NCI-H2196 treated with DMSO at 0.1 percent for 48 hours (cell line): ENCODE measurements at regions not wholly inside any gene's neighbourhood (a gene's known extent, or its start where the extent isn't known, plus 50 kb on each side); places are given as distances from the start of the nearest gene placed in this dataset.
"Not testable (repeated sequence)": the region's sequence is repeated elsewhere in the genome, so short reads cannot be mapped to it uniquely, and the experiment has no call there.

Source experiments
- DNase-seq: peaks from one replicate; lab custom pipeline; 2025; ENCODE audit not compliant: unreplicated experiment; lab: John Stamatoyannopoulos, UW

DNA sequence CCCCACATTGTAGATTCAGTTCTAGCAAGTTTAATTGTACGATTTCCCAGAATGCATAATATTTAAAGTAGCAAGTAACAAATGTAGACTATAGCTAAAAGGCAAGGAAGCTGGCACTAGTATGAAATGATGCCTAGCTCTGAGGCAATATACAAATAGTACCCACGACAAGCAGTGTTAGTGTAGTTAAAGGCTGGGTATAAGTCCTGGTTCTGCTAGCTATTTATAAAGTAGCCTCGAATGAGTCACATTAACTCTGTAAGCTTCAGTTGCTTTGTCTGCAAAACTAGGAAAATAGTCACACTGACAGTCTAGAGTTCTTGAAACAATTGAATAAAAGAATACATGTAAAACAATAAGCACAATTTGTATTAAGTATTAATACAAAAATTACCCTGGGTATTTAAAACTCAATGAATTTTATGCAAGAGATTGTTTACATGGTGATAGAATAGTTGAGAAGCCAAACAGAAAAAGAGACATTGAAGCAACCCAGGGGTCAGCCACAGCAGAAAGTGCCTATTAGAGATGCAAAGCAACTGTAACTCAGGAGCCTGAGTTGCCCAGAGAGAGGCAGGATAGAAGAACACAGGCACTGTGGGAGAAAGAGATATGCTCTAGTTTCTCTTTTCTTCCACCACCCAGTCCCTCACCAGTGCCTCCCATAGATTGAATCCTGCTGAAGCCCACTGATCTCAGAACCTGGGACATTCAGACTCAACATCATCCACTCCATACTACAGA, 949.0 kb downstream of the C4orf33 start:
- no peak for DNase-seq

DNA sequence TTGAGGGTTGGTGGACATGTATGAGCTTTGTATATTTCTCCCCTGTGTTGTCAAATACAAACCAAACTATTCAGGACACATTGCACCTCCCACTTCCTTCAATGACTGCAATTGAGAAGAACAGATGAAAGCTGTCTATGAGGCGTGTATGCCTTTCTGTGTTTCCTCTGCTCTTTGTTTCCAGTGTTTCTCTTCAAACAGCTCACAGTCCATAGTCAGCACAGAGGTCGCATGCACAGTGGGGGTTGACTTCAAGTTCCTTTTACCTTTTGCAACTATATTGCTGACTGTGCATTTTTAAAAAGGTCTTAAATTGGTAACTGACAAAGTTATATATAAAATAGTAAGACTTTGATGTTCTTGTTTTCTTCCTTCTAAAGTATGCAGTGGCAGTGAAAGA, 957.8 kb downstream of the C4orf33 start:
- no peak for DNase-seq

DNA sequence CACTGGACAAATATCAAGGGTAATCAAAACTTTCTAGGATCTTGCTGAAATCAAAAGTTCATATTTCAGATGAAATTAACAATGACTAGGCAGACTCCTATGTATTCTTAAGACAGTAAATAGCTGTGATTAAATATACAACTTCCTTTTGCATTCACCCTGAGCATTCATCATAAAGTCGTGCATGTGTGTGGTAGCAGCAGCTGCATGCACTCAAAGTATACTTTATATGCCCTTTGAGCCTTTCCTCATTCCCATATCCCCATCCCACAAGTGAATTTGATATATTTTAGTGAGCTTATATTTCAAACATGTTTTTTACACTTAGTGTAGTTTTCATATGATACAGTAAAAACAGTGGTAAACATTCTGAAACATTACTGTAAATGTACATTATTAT, 959.0 kb downstream of the C4orf33 start:
- no peak for DNase-seq

DNA sequence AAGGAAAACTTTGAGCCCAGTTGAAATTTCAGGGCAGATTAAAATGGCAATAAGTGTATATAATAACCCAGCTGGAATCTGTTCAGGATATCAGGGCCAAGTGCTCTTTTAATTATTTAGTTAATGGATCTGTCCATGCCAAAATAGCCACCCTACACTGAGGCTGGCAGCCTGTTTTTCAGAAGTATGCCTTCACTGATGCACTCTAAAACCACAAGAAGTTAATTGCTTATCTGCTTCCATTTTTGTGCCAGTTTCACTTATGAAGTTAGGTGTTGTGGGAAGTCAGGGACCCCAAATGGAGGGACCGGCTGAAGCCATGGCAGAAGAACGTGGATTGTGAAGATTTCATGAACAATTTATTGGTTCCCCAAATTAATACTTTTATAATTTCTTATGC, 960.3 kb downstream of the C4orf33 start:
- no peak for DNase-seq

DNA sequence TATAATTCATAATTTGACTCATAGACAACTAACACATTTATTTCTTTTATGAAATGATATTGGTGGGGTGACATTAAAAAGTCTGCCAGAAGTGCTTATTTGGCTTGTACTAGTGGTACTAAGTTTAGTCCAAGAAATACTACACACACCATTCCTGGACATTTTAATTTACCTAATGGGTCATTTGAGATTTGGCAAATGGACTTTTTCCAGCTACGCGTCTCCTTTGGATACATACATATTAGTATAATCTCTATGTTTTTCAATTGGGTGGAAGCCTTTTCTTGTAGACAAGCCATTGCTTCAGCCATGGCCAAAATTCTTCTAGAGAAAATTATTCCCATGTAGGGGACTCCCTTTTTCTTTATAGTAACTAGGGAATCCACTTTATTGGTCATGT, 968.5 kb downstream of the C4orf33 start:
- DNase-seq = no peak

DNA sequence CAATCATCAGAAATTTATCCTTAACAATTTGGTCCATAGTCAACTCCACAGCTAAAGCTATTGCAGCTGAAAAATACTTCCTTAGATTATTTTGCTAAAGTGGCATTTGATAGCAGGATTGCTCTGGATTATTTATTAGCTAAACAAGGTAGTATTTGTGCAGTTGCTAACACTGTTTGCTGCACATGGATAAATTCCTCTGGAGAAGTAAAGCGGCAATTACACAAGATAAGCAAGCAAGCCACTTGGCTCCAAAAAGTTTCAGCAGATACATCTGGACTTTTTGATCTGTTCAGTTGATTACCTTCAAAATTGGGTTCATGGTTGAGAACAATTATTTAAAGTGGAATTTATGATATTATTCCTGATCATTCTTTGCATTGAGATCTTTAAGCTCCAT, 971.5 kb downstream of the C4orf33 start:
- no peak for DNase-seq

DNA sequence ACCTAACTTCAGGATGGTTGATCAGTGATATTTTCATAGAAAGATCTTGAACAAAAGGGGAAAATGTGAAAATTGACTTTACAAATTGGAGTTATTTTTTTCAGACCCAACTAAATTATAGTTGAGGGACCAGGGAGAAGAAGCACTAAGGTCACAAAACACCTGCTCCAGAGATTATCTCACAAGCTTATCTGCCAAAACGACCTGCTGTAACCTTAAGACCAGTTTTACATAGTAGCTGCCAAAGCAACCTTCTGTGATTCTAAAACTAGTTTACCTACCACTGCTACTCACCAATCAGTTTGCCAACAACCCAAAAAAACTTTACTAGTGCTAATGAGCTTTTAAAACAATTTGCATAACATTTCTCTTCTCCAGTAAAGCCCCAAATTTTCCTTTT, 972.1 kb downstream of the C4orf33 start:
- no peak for DNase-seq

DNA sequence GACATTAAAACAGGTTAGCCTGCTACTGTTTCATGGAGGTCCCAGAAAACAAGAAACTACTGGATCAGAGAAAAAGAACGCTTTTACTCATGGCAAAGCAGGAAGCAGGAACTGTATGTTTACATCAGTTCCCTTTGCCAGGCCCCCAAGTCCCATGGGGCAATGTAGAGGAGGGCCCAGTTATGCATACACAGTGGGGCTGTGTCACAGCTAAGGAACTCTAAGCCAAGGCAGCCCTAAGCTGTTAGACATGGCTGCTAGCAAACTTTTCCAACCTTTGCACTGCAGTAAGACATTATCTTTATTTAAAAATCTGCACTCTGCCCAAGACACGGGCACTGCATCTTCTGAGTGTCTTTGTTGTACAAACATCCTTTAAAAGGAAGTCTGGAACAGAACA, 975.8 kb downstream of the C4orf33 start:
- DNase-seq = no peak

DNA sequence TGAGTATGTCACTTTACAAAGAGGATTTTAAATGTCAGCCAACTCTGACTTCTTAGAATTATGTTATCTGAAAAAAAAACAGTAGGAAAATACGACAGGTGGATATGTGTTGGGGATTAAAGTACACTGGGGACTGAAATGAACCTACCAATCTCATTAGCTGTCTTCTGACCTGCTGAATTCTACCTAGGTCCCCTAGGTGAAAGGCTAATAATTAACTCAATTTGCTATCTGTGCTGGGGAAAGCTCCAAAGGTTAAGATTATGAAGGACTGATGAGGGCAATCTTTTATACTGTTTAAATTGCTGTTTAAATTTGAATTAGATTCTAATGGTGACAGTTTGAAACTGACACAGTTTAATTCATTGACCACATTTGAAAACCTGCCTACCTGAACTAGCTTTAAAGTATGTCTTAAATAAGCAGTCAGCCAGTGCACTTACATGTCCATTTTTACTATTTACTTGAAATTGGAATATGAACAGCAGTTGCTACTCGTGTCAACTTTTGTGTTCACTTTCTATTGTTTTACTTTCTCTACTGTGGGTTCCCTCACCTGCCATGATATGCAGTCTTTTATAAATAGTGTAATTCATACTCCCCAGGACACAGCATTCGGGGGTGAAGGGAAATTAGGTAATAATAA, 977.3 kb downstream of the C4orf33 start:
- no peak for DNase-seq

DNA sequence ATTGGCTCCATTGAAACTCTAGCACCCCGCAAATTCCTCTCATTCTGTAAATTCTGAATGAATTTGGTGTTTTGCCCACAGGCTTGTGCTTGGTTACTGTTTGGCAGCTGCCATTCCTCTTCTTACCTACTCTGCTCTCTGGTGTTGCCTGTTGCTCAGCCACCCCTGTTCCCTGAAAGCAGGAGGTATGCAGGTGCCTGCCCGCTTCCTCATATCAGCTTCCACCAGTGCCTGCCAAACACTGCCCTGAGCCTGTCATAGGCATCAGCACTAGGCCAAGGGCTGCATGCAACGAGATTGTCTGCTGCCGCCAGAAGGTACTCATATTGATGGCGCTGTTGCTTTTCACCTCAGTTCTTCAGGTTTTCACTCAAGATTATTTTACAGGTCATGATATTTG, 978.1 kb downstream of the C4orf33 start:
- DNase-seq = no peak

DNA sequence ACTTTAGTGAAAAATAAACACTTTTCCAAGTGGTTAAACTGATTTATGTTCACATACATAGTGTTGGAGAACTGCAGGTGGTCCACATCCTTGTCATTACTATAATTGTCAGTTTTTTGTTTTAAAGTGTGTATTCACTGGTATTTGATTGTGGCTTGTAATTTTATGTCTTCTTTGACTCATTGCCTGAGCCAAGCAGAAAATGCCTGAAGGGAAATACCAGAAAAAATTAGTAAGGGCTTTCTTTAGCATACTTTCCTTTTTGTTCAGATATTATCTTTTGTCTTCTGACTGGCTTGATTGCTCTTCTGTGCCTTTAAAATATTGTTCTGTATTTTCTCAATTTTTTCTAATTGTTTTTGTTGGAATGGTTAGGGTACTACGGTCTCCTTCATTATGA, 981.3 kb downstream of the C4orf33 start:
- no peak for DNase-seq

DNA sequence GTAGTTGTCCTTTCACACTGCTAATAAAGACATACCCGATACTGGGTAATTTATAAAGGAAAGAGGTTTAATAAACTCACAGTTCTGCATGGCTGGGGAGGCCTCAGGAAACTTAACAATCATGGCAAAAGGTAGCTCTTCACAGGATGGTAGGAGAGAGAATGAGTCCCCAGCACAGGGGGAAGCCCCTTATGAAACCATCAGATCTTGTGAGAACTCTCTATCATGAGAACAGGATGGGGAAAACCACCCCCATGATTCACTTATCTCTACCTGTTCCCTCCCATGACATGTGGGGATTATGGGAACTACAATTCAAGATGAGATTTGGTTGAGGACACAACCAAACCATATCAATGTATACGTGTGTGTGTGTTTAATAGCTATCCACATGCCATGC, 983.1 kb downstream of the C4orf33 start:
- DNase-seq = not testable (repeated sequence)

DNA sequence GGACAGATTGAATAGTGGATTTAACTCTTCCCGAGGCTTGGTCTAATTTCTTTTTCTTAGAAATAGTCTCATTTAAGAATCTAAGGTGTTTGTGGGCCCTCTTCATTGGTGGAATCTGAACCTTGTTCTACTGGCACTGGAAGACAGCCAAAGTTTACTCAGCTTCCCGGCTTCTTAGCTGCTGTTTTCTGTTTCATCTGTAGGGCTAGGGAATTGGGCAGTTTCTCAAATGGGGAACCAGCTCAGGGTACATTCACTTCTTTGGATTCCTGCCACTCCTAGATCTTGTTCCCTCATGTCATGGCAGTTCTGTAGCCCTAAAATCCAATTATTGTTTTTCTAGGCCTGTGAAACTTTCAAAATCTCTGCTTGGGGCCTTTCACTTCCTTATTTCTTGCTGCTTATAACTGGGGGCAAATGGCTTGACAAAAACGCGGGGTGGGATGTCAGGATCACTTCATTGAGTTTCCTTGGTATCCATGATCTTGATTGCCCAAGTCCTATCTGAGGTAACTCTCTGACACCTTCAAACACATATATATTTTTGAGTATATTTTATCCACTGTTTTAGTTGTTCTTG, 985.0 kb downstream of the C4orf33 start:
- DNase-seq = no peak

DNA sequence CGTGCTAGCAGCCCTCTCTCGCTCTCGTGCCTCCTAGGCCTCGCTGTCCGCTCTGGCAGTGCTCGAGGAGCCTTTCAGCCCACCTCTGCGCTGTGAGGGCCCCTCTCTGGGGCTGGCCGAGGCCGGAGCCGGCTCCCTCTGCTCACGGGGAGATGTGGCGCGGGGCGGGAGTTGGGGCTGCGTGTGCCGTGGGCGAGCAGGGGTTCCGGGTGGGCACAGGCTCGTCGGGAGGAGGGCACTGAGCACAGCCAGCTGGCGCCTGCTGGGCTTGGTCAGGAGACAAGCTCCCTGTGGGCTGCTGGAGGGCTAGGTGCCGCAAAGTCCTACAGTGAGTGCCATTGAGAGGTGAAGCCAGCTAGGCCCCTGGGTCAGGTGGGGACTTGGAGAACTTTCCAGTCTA, 994.5 kb downstream of the C4orf33 start:
- no peak for DNase-seq

DNA sequence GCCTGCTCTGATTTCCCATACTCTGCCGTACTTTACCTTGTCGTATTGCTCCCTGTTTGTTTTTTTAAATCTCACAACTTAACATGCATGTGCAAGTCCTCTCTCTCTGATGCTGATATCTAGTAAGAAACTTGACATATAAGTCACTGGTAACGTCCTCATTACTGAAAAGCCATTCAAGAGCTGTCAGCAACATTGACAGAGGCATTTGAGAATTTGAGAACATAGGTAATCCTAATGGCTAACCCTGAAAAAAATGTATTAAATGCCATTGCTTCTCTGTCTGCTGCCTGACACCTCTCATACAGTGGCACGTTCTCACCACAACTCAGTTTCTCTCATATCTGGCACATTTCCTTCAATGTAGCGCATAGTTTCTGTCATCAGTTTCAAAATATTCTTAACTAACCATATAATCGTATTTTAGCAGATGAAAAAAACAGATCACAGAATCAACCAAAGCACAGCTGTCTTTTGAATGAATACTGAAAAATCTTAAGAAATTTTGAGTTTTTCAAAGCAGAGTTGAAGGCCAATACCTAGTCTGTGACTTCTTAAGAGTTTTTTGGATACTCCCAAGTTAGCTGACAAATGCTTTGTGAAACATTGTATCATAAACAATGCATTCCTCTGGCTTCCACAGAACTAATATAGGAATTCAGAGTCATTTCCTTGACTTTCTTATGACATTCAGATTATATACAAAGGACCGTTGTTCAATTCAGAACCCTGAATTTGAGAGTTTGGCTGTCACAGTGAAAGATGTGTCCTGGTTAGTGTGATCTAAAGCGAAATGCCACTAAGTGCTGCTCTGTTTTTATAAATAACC, 996.4 kb downstream of the C4orf33 start:
- no peak for DNase-seq

DNA sequence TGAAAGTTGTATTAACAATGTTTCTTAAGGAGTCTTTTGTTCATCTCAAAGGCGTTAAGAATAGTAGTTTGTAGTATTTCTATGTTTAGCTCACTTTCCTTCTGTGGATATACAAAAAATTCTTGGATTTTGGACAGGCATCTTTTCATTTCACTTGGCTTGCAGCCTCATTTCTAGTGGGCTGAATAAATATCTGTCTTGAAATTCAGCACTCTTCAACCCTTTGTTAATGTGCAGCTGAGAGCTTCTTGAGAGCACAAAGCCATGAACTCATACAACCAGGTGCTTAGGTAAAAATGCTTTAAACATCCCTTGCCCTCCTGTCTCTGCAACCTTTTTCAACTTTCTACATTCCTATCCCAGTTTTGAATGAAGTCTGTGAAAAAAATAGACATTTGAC, 1003.2 kb downstream of the C4orf33 start:
- DNase-seq = no peak

DNA sequence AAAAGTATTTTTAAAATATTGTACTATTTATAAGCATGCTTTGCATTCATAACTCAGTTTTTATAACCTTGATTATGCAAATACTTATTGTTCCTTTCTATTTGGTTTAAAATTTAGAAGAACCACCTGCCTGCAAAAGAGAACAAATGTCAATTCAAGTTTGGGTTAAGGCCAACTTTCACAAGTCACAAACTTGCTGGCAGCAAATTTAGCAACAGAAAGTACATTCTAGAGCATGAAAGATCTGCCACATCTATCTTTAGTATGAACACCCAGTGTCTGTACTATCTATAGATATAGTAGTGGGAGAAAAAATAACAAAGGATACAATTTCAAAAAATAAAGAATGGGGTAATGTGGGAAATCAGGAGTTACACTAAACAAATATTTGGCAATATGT, 1014.2 kb downstream of the C4orf33 start:
- no peak for DNase-seq

DNA sequence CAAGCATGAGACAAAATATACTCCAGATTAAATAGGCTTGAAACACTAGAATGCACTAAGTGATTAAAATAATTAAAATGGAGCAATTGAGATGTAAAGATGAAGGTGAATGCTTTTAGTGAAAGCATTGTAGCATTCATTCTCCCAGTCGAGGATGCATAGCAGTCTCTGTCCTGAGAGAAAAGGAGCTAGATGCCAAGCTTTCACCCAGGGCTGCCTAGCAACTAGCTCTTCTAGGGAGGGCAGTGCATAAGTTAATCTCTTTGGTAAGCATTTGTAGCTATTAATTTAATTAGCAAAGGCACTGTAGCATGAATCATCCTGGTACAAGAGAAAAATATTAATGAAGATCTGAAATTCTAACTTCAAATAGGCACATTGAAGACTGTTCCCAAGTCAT, 1014.8 kb downstream of the C4orf33 start:
- DNase-seq = no peak

DNA sequence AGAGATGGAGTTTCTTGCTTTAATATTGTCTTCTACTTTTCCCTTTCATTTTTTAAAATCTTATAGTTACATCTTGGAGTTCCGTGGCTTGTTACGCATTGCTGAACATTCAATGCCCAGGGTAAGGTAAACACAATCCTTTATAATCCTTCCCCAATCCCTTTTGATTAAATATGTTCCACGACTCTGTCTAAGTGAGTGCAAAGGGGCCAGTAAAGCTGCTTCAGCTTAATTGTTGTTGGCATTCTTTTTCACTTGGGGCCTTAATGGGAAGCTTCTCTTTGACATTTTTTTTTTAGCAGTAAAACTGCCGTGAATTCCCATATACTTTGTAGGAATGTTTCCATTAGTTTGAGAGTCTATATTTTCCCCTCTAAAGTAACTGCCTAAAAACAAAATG, 1028.1 kb downstream of the C4orf33 start:
- no peak for DNase-seq

DNA sequence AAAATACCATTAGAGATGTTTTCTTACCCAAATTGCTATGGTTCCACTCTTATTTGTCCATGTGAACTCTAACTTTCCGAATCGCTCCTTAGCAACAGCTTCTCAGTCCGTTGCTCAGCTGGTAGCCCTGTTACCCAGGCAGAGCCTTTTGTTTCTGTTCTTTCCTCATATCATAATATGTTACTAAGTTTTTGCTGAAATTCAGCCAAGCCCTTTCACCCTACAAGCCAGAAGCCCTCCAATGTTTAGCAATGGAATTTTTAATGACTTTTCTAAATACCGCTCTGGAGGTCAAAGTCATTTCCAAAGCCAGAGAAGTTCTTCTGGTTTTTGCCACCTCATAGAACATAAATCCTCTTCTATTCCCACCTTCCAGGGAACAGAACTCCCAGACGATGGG, 1029.5 kb downstream of the C4orf33 start:
- DNase-seq = no peak

DNA sequence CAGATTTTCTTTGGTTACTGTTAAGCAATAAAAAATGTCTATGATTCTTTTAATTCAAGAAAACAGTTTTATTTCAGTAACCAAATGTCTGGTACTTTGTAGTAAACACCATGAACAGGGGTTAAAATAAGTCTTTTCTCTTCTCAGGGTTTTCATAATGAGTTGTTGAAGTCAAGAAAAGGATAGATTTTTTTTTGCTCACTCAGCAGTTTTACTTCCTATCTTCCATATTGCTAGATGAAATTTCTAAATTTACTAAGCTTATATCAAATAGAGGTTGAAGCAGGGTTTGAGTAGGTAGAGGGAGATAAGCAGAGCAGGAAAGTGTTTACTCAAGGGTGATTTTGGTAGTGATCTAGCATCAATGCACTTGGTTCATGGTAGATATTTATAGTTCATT, 1031.3 kb downstream of the C4orf33 start:
- no peak for DNase-seq

DNA sequence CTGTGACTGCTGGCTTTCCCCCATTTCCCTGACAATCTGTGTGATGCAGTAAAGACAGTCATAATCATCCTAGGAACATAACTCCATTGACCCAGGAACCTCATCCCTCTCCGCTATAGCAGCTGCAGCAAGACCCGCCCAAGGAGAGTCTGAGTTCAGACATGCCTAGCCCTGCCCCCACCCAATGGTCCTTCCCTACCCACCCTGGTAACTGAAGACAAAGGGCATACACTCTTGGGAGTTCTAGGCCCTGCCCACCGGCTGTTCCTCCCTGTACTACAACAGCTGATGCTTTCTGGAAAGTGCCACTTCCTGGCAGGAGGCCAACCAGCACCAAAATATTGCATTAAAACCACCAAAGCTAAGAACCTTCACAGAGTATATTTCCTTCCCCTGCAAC, 1035.6 kb downstream of the C4orf33 start:
- DNase-seq = no peak
